Endothelial cell of umbilical vein (primary cell): ENCODE measurements at regions not wholly inside any gene's neighbourhood (a gene's known extent, or its start where the extent isn't known, plus 50 kb on each side); places are given as distances from the start of the nearest gene placed in this dataset.
"Not testable (repeated sequence)": the region's sequence is repeated elsewhere in the genome, so short reads cannot be mapped to it uniquely, and the experiment has no call there.

Experiments used
- BruUV-seq: library from RNA; stranded (reverse); fragments of 400-500 nt; replicated peaks from 2 replicates; lab custom pipeline; 2021; lab: Mats Ljungman, UMichigan
- CTCF ChIA-PET: fragments of 300-600, 350-600 bp; sonication (Branson Sonifier 250); formaldehyde crosslinking; loops from one replicate; lab custom pipeline; 2021; ENCODE audit warnings: antibody characterized with exemption, inconsistent platforms; lab: Charles Lee
- POLR2A ChIA-PET: fragments of 300-600, 350-600 bp; sonication (Branson Sonifier 250); formaldehyde crosslinking; loops from one replicate; lab custom pipeline; 2021; ENCODE audit warnings: antibody characterized with exemption, inconsistent platforms; lab: Charles Lee
- DNase-seq: peaks from one replicate; pipeline ENCODE4 v3.0.0-alpha.2; 2011; ENCODE audit warnings: low read depth, low spot score
- FAIRE-seq: peaks from 2 replicates; lab custom pipeline; 2011; peaks lifted over from hg19 to GRCh38; lab: Jason Lieb, UNC
- H2AFZ ChIP-seq: 2 replicates; pipeline ENCODE4 v1.6.0; 2012; ENCODE audit warnings: low read depth, low read length, control low read depth, inconsistent platforms
- H3K27ac ChIP-seq: 2 replicates; pipeline ENCODE4 v1.5.1; 2011; ENCODE audit warnings: low read depth, mild to moderate bottlenecking, control low read depth, low read length, moderate library complexity; ENCODE audit not compliant: insufficient read depth
- H3K27me3 ChIP-seq, 2 experiments: 2 replicates each; pipeline versions ENCODE4 v1.6.0 to v1.6.1; 2011; ENCODE audit warnings: low read length in 2 of 2, mixed read lengths in 1 of 2; ENCODE audit not compliant: control insufficient read depth in 2 of 2, insufficient read depth in 2 of 2
- H3K36me3 ChIP-seq, 2 experiments: 2 replicates in 1 of 2; 3 replicates in 1 of 2; pipeline ENCODE4 v1.5.1; 2011; ENCODE audit warnings: low read length in 2 of 2, mild to moderate bottlenecking in 1 of 2, moderate library complexity in 1 of 2; ENCODE audit not compliant: control insufficient read depth in 2 of 2, insufficient read depth in 2 of 2; ENCODE audit errors: extremely low read depth in 1 of 2
- H3K4me1 ChIP-seq: 3 replicates; pipeline ENCODE4 v1.5.1; 2011; ENCODE audit warnings: mild to moderate bottlenecking, low read length; ENCODE audit not compliant: control insufficient read depth, insufficient read depth; ENCODE audit errors: extremely low read depth
- H3K4me2 ChIP-seq: 2 replicates; pipeline ENCODE4 v1.6.1; 2011; ENCODE audit warnings: low read length, control low read depth, mixed read lengths; ENCODE audit not compliant: insufficient read depth
- H3K4me3 ChIP-seq, 3 experiments: fragments of 200-600 bp in 1 of 3; sonication (generic), shearing (Covaris generic) in 1 of 3; replicated peaks in 1 of 3; 2 replicates each; pipeline ENCODE4 v1.5.1; 2011 to 2016; ENCODE audit warnings: control low read depth in 3 of 3, low read length in 3 of 3, mild to moderate bottlenecking in 2 of 3, inconsistent platforms in 1 of 3, low read depth in 1 of 3, moderate library complexity in 1 of 3; ENCODE audit not compliant: insufficient read depth in 1 of 3
- H3K79me2 ChIP-seq: 2 replicates; pipeline ENCODE4 v1.6.0; 2012; ENCODE audit warnings: low read length, inconsistent platforms; ENCODE audit not compliant: control insufficient read depth, insufficient read depth
- H3K9ac ChIP-seq: replicated peaks from 2 replicates; pipeline ENCODE3; 2011; ENCODE audit warnings: low read length, control low read depth; ENCODE audit not compliant: insufficient read depth; ENCODE audit errors: extremely low read depth
- H3K9me1 ChIP-seq: replicated peaks from 3 replicates; pipeline ENCODE4 v1.6.0; 2011; ENCODE audit warnings: mild to moderate bottlenecking, low read length; ENCODE audit not compliant: control insufficient read depth, insufficient read depth; ENCODE audit errors: extremely low read depth
- H3K9me3 ChIP-seq: replicated peaks from 2 replicates; pipeline ENCODE4 v1.5.1; 2012; ENCODE audit warnings: low read length, inconsistent platforms; ENCODE audit not compliant: control insufficient read depth, insufficient read depth
- H4K20me1 ChIP-seq: replicated peaks from 2 replicates; pipeline ENCODE3; 2011; ENCODE audit warnings: mild to moderate bottlenecking, low read length; ENCODE audit not compliant: control insufficient read depth, insufficient read depth; ENCODE audit errors: extremely low read depth
- MYC ChIP-seq: IDR thresholded peaks from one replicate; pipeline ENCODE4 v1.6.1; 2011; ENCODE audit warnings: mild to moderate bottlenecking, low read depth, low read length
- POLR2A ChIP-seq: IDR thresholded peaks from 2 replicates; pipeline ENCODE4 v1.6.1; 2012; ENCODE audit warnings: low read depth, mild to moderate bottlenecking, control low read depth, low read length
- POLR2AphosphoS5 ChIP-seq: IDR thresholded peaks from 2 replicates; pipeline ENCODE4 v1.6.1; 2012; ENCODE audit warnings: low read depth, mild to moderate bottlenecking, control low read depth, low read length, moderate library complexity; ENCODE audit not compliant: insufficient read depth
- dilution Hi-C: fragments of 300-500 bp; cut with MboI; formaldehyde crosslinking; loops from one replicate; pipeline ENCODE4 v1.15.0; 2019; ENCODE audit warnings: low sequenced_read_pairs; ENCODE audit not compliant: extremely low pct_ligation_motif_present
- intact Hi-C: fragments of 100-400 bp; cut with micrococcal nuclease; formaldehyde crosslinking; loops from one replicate; pipeline ENCODE4 v1.10.0; 2022

DNA sequence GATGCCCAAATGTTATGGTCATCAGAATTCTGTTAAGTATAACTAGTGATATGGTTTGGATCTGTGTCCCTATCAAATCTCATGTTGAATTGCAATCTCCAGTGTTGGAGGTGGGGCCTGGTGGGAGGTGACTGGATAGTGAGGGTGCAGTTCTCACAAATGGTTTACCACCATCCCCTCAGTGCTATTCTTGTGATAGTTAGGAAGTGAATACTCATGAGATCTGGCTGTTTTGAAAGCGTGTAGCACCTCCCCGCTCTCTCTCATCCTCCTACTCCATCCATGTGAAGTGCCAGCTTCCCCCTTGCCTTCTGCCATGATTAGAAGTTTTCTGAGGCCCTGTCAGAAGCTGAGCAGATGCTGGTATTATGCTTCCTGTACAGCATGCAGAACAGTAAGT is 359.5 kb downstream of the TMEM167A start:
- Histone ChIP-seq H3K27ac (no peak overlapping the region), H3K9ac (no peak overlapping the region), H3K4me3 (no peak overlapping the region), H3K4me2 (no peak overlapping the region), H2AFZ (no peak overlapping the region), H4K20me1 (no peaks in the 10 kb centered on the region), H3K27me3 (no peaks in the 10 kb centered on the region), H3K4me1 (no peaks in the 10 kb centered on the region), H3K36me3 (no peaks in the 10 kb centered on the region), H3K9me3 (no peaks in the 10 kb centered on the region), H3K9me1 (no peaks in the 10 kb centered on the region), H3K79me2 (no peaks in the 10 kb centered on the region)
- dilution Hi-C loops = no loop called here
- BruUV-seq = no TSS peak
- POLR2A ChIA-PET = no interaction called here
- intact Hi-C loops = no loop called here
- no peak for DNase-seq
- FAIRE-seq = no peak
- no peak for TF ChIP-seq POLR2A
- no peak for TF ChIP-seq MYC
- TF ChIP-seq POLR2AphosphoS5 = no peak
- CTCF ChIA-PET = no interaction called here

DNA sequence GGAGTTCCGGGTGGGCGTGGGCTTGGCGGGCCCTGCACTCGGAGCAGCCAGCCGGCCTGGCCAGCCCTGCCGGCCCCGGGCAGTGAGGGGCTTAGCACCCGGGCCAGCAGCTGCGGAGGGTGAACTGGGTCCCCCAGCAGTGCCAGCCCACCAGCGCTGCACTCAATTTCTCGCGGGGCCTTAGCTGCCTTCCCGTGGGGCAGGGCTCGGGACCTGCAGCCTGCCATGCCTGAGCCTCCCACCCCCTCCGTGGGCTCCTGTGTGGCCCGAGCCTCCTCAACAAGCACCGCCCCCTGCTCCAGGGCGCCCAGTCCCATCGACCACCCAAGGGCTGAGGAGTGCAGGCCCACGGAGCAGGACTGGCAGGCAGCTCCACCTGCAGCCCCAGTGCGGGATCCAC is 362.5 kb downstream of the TMEM167A start:
- H3K9me1 ChIP-seq, H3K9ac ChIP-seq, H3K79me2 ChIP-seq, DNase-seq, intact Hi-C loops, H3K36me3 ChIP-seq, CTCF ChIA-PET, BruUV-seq, POLR2A ChIA-PET, H4K20me1 ChIP-seq, H2AFZ ChIP-seq, H3K4me1 ChIP-seq, FAIRE-seq, H3K4me2 ChIP-seq, H3K27me3 ChIP-seq, H3K27ac ChIP-seq, H3K4me3 ChIP-seq, dilution Hi-C loops, H3K9me3 ChIP-seq: not testable (repeated sequence)
